Stimulated activated naive B cell treated with anti-CD40 and anti-IgM and Interleukin-4, amounts not matched to agents 10 μg/mL and 1 μg/mL and 100 μg/mL, for 72 hours (primary cell): ENCODE measurements at regions not wholly inside any gene's neighbourhood (a gene's known extent, or its start where the extent isn't known, plus 50 kb on each side); places are given as distances from the start of the nearest gene placed in this dataset.

Experiments
- ATAC-seq, 2 donors: fragments of 150-1000 bp; cut with Tn5 transposase; replicated peaks; 2 replicates each; pipeline ENCODE4 v1.10.0; 2021; ENCODE audit warnings: moderate library complexity in 1 of 2
- DNase-seq: peaks from one replicate; pipeline ENCODE4 v3.0.0; 2021
- H3K27ac Mint-ChIP-seq: one replicate; pipeline ENCODE4 v1.8.0; 2022; ENCODE audit warnings: mild to moderate bottlenecking, mixed read lengths
- H3K27me3 Mint-ChIP-seq, 2 donors: one replicate each; pipeline ENCODE4 v1.8.0; 2022; ENCODE audit warnings: mixed read lengths in 2 of 2
- H3K36me3 Mint-ChIP-seq, 2 donors: one replicate each; pipeline ENCODE4 v1.8.0; 2022; ENCODE audit warnings: mixed read lengths in 2 of 2, mild to moderate bottlenecking in 1 of 2
- H3K4me1 Mint-ChIP-seq, 2 donors: one replicate each; pipeline ENCODE4 v1.8.0; 2022; ENCODE audit warnings: mixed read lengths in 2 of 2, mild to moderate bottlenecking in 1 of 2
- H3K4me3 Mint-ChIP-seq, 2 donors: one replicate each; pipeline ENCODE4 v1.8.0; 2022; ENCODE audit warnings: mild to moderate bottlenecking in 2 of 2, mixed read lengths in 2 of 2, moderate library complexity in 1 of 2
- H3K9me3 Mint-ChIP-seq, 2 donors: one replicate each; pipeline ENCODE4 v1.8.0; 2022; ENCODE audit warnings: mixed read lengths in 2 of 2, mild to moderate bottlenecking in 1 of 2

GRCh38 chr15:95352631-95353187 is 977.8 kb upstream of the NR2F2 start:
- ATAC-seq (no peak), DNase-seq (no peak)
- H3K27ac Mint-ChIP-seq, result no peak overlapping the region
- no peaks in the 10 kb centered on the region for H3K4me1 Mint-ChIP-seq
- H3K4me3 Mint-ChIP-seq, result no peak overlapping the region
- no peaks in the 10 kb centered on the region for H3K9me3 Mint-ChIP-seq
- H3K27me3 Mint-ChIP-seq, result no peaks in the 10 kb centered on the region
- H3K36me3 Mint-ChIP-seq, result no peaks in the 10 kb centered on the region

GRCh38 chr15:95353512-95353911 is 977.0 kb upstream of the NR2F2 start:
- H3K36me3 Mint-ChIP-seq, result no peaks in the 10 kb centered on the region
- H3K27ac Mint-ChIP-seq, result no peak overlapping the region
- no peak for DNase-seq
- no peak for ATAC-seq
- no peaks in the 10 kb centered on the region for H3K27me3 Mint-ChIP-seq
- no peaks in the 10 kb centered on the region for H3K9me3 Mint-ChIP-seq
- H3K4me1 Mint-ChIP-seq, result no peaks in the 10 kb centered on the region
- H3K4me3 Mint-ChIP-seq, result no peak overlapping the region

GRCh38 chr15:95359966-95360365 is 970.5 kb upstream of the NR2F2 start:
- no peaks in the 10 kb centered on the region for H3K4me1 Mint-ChIP-seq
- no peak overlapping the region for H3K4me3 Mint-ChIP-seq
- H3K9me3 Mint-ChIP-seq, result peaks cover 3 to 6% of the 10 kb centered on the region in 2 donors
- no peak overlapping the region for H3K27ac Mint-ChIP-seq
- DNase-seq (no peak), ATAC-seq (no peak)
- H3K27me3 Mint-ChIP-seq, result no peaks in the 10 kb centered on the region
- H3K36me3 Mint-ChIP-seq, result no peaks in the 10 kb centered on the region

DNA sequence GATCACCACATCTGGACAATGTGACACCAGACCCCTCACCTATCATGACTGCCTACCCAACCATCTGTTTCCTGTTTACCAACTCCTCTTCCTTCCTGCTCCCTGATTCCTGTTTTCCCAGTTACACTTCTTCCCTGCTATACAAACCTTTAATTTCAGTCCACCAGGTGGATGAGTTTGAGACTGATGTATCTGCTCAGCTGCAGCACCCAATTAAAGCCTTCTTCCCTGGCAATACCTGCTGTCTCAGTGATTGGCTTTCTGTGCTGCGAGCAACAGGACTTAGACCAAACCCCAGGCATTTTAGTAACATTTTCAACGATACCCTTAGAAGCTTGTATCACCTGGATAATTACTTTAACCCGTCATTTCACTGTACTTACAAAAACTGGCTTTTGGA is 968.2 kb upstream of the NR2F2 start:
- Mint-ChIP-seq H3K4me1 (no peaks in the 10 kb centered on the region), H3K36me3 (no peaks in the 10 kb centered on the region), H3K27ac (no peak overlapping the region), H3K27me3 (no peaks in the 10 kb centered on the region), H3K9me3 (peaks cover 3 to 6% of the 10 kb centered on the region in 2 donors), H3K4me3 (no peak overlapping the region)
- DNase-seq, result no peak
- ATAC-seq, result no peak

- H3K9me3 Mint-ChIP-seq, result peaks cover 3 to 6% of the 10 kb centered on the region in 2 donors
- no peaks in the 10 kb centered on the region for H3K27me3 Mint-ChIP-seq
- no peak overlapping the region for H3K27ac Mint-ChIP-seq
- H3K4me3 Mint-ChIP-seq, result no peak overlapping the region
- no peaks in the 10 kb centered on the region for H3K4me1 Mint-ChIP-seq
- no peak for DNase-seq
- ATAC-seq, result no peak
- H3K36me3 Mint-ChIP-seq, result no peaks in the 10 kb centered on the region
Measured at GRCh38 chr15:95363646-95364045, 966.9 kb upstream of the NR2F2 start.

DNA sequence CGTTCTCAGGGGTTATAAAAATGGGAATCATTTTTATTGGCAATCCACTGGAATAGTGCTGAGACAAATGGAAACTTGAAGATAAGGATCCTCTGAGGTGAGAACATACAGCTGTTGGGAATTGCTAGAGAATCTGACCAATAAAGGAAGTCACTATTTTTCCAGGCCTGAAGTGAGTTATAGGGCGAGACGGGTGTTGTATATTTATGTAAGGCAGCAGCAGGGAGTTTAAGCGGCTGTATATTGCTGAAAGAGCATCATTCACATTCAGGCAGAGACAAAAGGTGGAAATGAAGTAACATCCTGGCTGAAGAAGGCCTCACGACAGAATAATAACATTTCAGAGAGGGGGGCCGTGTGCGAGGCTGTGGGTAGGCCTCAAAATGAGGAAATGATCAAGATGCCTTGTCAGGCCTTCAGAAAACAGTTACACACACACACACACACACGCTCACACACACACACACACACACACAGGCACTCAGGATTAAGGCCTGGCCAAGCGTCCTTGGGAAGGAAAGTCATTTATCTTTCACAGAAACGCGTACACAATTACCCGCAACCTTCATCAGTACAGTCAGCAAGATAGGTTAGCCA is 964.9 kb upstream of the NR2F2 start:
- Mint-ChIP-seq H3K4me1 (no peaks in the 10 kb centered on the region), H3K9me3 (peaks cover 3 to 6% of the 10 kb centered on the region in 2 donors), H3K4me3 (no peak overlapping the region), H3K27me3 (no peaks in the 10 kb centered on the region), H3K36me3 (no peaks in the 10 kb centered on the region), H3K27ac (no peak overlapping the region)
- ATAC-seq (no peak), DNase-seq (no peak)

GRCh38 chr15:95368191-95368590 is 962.3 kb upstream of the NR2F2 start:
- no peak overlapping the region for H3K27ac Mint-ChIP-seq
- ATAC-seq, result no peak
- H3K36me3 Mint-ChIP-seq, result no peaks in the 10 kb centered on the region
- no peaks in the 10 kb centered on the region for H3K4me1 Mint-ChIP-seq
- H3K9me3 Mint-ChIP-seq, result peaks cover 0 to 2% of the 10 kb centered on the region in 2 donors
- H3K27me3 Mint-ChIP-seq, result no peaks in the 10 kb centered on the region
- DNase-seq, result no peak
- H3K4me3 Mint-ChIP-seq, result no peak overlapping the region

GRCh38 chr15:95368755-95369601 is 961.5 kb upstream of the NR2F2 start:
- H3K27ac Mint-ChIP-seq, result no peak overlapping the region
- no peaks in the 10 kb centered on the region for H3K36me3 Mint-ChIP-seq
- H3K4me3 Mint-ChIP-seq, result no peak overlapping the region
- no peaks in the 10 kb centered on the region for H3K4me1 Mint-ChIP-seq
- no peak for ATAC-seq
- H3K9me3 Mint-ChIP-seq, result peaks cover 0 to 2% of the 10 kb centered on the region in 2 donors
- no peaks in the 10 kb centered on the region for H3K27me3 Mint-ChIP-seq
- no peak for DNase-seq

- H3K9me3 Mint-ChIP-seq, result peaks cover 0 to 4% of the 10 kb centered on the region in 2 donors
- ATAC-seq (no peak), DNase-seq (no peak)
- no peaks in the 10 kb centered on the region for H3K27me3 Mint-ChIP-seq
- H3K27ac Mint-ChIP-seq, result no peak overlapping the region
- H3K36me3 Mint-ChIP-seq, result no peaks in the 10 kb centered on the region
- H3K4me1 Mint-ChIP-seq, result no peaks in the 10 kb centered on the region
- no peak overlapping the region for H3K4me3 Mint-ChIP-seq
Measured at GRCh38 chr15:95370291-95370690, 960.2 kb upstream of the NR2F2 start.

- DNase-seq, result no peak
- H3K4me3 Mint-ChIP-seq, result no peak overlapping the region
Measured at GRCh38 chr15:95371664-95372063, 958.8 kb upstream of the NR2F2 start.

DNA sequence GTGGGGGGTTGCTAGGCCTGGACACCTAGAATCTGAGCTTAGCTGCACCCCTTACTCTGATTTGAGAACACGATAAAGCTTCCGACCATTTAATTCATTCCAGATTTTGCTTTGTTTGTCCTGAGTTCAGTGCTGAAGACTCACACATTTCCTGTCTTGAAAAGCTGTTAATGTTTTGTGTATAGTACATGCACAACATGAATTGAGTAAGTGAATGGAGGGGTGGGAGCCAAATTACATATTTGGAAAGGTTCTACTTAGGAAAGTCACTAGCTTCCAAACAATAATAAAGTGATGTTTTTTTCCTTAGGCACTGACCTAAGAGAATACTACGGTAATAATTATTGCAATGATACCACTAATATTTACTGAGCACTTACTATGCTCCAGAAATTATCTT is 955.2 kb upstream of the NR2F2 start:
- Mint-ChIP-seq H3K27ac (no peak overlapping the region), H3K9me3 (peaks cover 0 to 3% of the 10 kb centered on the region in 2 donors), H3K27me3 (no peaks in the 10 kb centered on the region), H3K4me1 (no peaks in the 10 kb centered on the region), H3K4me3 (no peak overlapping the region), H3K36me3 (no peaks in the 10 kb centered on the region)
- ATAC-seq (no peak), DNase-seq (no peak)

More at GRCh38 chr15:95371664-95372063, 958.8 kb upstream of the NR2F2 start:
- no peaks in the 10 kb centered on the region for H3K27me3 Mint-ChIP-seq
- H3K27ac Mint-ChIP-seq, result no peak overlapping the region
- no peak for ATAC-seq
- no peaks in the 10 kb centered on the region for H3K36me3 Mint-ChIP-seq
- no peaks in the 10 kb centered on the region for H3K4me1 Mint-ChIP-seq
- H3K9me3 Mint-ChIP-seq, result peaks cover 0 to 5% of the 10 kb centered on the region in 2 donors

DNA sequence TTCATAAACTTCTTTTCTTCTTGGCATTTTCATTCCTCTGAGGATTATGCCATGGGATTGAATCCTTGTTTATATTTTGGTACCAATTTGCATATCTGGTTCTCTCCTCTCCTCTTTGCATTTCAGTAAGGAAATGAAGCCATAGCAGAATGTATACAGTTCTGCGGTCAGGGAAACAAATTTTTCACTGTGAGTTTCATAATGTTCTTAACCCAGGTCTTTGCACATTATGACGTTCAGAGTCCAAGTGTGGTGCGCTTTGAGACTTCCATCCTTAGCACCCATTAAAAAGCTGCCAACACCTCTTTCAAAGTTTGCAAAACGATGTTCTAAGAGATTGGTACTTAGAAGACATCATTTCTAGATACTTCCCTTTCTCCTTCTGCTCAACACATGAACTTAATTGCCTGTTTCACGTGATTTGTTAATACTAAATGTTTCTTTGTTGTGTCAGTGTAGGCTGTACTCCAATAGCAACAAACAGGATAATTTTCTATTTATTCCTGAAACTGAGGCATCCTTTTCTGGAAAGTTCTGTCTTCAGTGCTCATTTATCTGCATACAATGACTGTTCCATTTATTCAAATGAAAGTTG is 953.1 kb upstream of the NR2F2 start:
- Mint-ChIP-seq H3K36me3 (no peaks in the 10 kb centered on the region), H3K27ac (no peak overlapping the region), H3K4me1 (no peaks in the 10 kb centered on the region), H3K4me3 (no peak overlapping the region), H3K27me3 (no peaks in the 10 kb centered on the region), H3K9me3 (peaks cover 0 to 4% of the 10 kb centered on the region in 2 donors)
- ATAC-seq (no peak), DNase-seq (no peak)

DNA sequence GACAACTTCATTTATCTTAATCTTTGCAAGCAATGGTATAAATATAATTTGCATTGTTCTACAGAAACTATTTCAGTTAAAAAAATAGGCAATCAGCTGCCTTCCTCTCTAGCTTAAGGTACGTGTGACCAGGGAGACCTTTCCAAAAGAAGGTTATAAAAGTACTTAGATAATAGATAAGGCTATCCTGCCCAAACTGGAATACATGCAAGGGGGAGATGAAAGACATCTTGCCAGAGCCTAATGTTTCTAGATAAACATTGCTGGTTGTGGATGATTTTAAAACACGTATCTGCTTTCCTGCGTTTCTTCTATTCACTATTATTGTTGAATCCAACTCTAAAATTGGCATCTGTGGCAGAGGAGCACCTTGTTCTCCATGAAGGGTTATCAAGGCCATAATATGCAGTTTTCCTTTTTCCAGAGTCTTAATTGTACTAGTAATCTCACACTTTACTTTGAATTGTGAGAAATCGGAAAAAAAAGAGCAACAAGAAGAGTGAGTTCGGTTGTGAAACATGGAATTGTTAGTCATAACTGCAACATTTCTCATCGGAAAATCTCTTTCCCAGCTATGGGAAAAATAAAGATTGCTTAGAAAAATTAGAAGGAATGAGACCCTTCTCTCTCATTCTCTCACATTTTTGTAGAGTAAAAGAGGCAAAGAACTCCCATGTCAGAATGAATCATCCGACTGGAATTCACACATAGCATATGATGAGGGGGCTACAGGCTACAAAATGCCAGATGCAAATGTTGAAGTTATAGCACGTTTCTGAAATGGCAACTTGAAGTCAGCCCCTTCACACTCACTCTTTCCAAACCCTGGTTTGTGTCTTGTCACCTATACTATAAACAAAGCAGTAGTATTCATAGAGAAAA is 936.1 kb upstream of the NR2F2 start:
- Mint-ChIP-seq H3K27me3 (no peaks in the 10 kb centered on the region), H3K36me3 (no peaks in the 10 kb centered on the region), H3K9me3 (peaks cover 4 to 6% of the 10 kb centered on the region in 2 donors), H3K27ac (no peak overlapping the region), H3K4me3 (no peak overlapping the region), H3K4me1 (no peaks in the 10 kb centered on the region)
- DNase-seq, result no peak
- no peak for ATAC-seq

DNA sequence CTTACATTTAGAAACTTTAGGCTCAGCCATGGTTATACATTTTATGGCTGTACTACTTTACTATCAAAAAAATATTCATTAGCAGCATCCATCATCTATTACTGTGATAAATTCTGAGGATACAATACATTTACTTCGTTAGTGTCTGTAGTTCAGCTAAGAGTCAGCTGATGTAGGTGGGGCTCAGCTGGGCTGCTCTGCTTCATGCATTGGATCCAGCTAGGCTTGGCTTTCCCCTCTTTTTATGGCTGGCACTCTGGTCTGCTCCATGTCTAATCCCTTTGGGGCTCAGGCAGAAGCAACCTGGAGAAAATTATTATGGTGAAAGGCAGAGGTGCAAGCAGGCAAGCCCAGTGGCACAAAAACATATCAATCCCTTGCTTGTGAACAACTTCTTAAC is 930.1 kb upstream of the NR2F2 start:
- Mint-ChIP-seq H3K27me3 (no peaks in the 10 kb centered on the region), H3K4me3 (no peak overlapping the region), H3K36me3 (no peaks in the 10 kb centered on the region), H3K27ac (no peak overlapping the region), H3K9me3 (peaks cover 0 to 3% of the 10 kb centered on the region in 2 donors), H3K4me1 (no peaks in the 10 kb centered on the region)
- ATAC-seq (no peak), DNase-seq (no peak)
